MM.1S (cell line): ENCODE measurements at regions not wholly inside any gene's neighbourhood (a gene's known extent, or its start where the extent isn't known, plus 50 kb on each side); places are given as distances from the start of the nearest gene placed in this dataset.

Source experiments
- DNase-seq: peaks from one replicate; pipeline ENCODE4 v3.0.0-alpha.2; 2015
- H2AFZ ChIP-seq: fragments of 300-600 bp; sonication (generic); 2 replicates; pipeline ENCODE4 v1.6.0; 2016; ENCODE audit warnings: antibody characterized with exemption, low read length
- H3F3A ChIP-seq: fragments of 300-600 bp; sonication (generic); 2 replicates; pipeline ENCODE4 v1.6.1; 2016; ENCODE audit warnings: mild to moderate bottlenecking, antibody characterized with exemption, low read length, moderate library complexity, mixed read lengths; ENCODE audit not compliant: insufficient read depth
- H3K27ac ChIP-seq: fragments of 300-600 bp; sonication (generic); 2 replicates; pipeline ENCODE4 v1.5.1; 2016; ENCODE audit warnings: mild to moderate bottlenecking, low read length
- H3K27me3 ChIP-seq: fragments of 300-600 bp; sonication (generic); replicated peaks from 2 replicates; pipeline ENCODE4 v1.6.0; 2016; ENCODE audit warnings: low read length; ENCODE audit not compliant: insufficient read depth
- H3K36me3 ChIP-seq: fragments of 300-600 bp; sonication (generic); replicated peaks from 2 replicates; pipeline ENCODE4 v1.6.1; 2016; ENCODE audit warnings: mild to moderate bottlenecking, low read length, mixed read lengths; ENCODE audit not compliant: insufficient read depth
- H3K4me1 ChIP-seq: fragments of 300-600 bp; sonication (generic); 2 replicates; pipeline ENCODE4 v1.6.1; 2016; ENCODE audit warnings: low read length, mixed read lengths
- H3K4me2 ChIP-seq: fragments of 300-600 bp; sonication (generic); 2 replicates; pipeline ENCODE4 v1.6.0; 2016; ENCODE audit warnings: low read depth, low read length
- H3K4me3 ChIP-seq: fragments of 300-600 bp; sonication (generic); 2 replicates; pipeline ENCODE4 v1.5.1; 2016; ENCODE audit warnings: low read length, mixed read lengths
- H3K79me2 ChIP-seq: fragments of 300-600 bp; sonication (generic); 2 replicates; pipeline ENCODE4 v1.6.1; 2016; ENCODE audit warnings: mixed run types, low read length, mixed read lengths
- H3K9ac ChIP-seq: fragments of 300-600 bp; sonication (generic); 2 replicates; pipeline ENCODE4 v1.6.1; 2016; ENCODE audit warnings: low read length, mixed read lengths
- H3K9me2 ChIP-seq: fragments of 300-600 bp; sonication (generic); replicated peaks from 2 replicates; pipeline ENCODE4 v1.6.1; 2016; ENCODE audit warnings: mild to moderate bottlenecking, low read length, mixed read lengths; ENCODE audit not compliant: insufficient read depth
- H3K9me3 ChIP-seq: fragments of 300-600 bp; sonication (generic); replicated peaks from 2 replicates; pipeline ENCODE4 v1.6.1; 2016; ENCODE audit warnings: mild to moderate bottlenecking, low read length, mixed read lengths; ENCODE audit not compliant: insufficient read depth
- H4K20me1 ChIP-seq: fragments of 300-600 bp; sonication (generic); 2 replicates; pipeline ENCODE4 v1.6.1; 2016; ENCODE audit warnings: mild to moderate bottlenecking, low read length, moderate library complexity, mixed read lengths; ENCODE audit not compliant: insufficient read depth
- EZH2 ChIP-seq: fragments of 300-600 bp; sonication (generic); optimal IDR thresholded peaks from 2 replicates; pipeline ENCODE3; 2017; ENCODE audit warnings: low read depth, mild to moderate bottlenecking, antibody characterized with exemption, low read length, mixed read lengths
- EZH2phosphoT487 ChIP-seq: fragments of 300-600 bp; sonication (generic); IDR thresholded peaks from 2 replicates; pipeline ENCODE4 v1.6.1; 2018; ENCODE audit warnings: antibody characterized with exemption, low read length
- TF ChIP-seq, protein P1 (sequence below): fragments of 300-600 bp; sonication (generic); IDR thresholded peaks from 2 replicates; pipeline ENCODE4 v1.5.1; 2016; ENCODE audit warnings: antibody characterized with exemption, low read length, mixed read lengths

DNA sequence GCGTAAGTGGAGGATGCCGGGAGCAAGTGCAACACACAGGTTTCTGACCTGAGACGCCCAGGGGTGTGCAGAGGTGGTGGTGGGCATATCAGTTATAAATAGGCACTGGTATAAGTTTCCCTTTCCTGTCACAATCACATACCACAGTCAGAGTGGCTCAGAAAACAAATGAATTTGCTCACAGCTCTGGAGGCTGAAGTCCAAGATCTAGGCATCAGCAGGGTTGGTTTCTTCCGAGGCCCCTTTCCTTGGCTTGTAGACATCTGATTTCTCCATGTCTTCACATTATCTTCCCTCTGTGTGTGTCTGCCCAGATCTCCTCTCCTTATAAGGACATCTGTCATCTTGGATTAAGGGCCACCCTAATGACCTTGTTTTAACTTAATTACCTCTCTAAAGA is 250.5 kb upstream of the TNRC6C start:
- Histone ChIP-seq H3K27ac (no peak overlapping the region), H2AFZ (no peak overlapping the region), H3K79me2 (no peaks in the 10 kb centered on the region), H3K4me2 (no peak overlapping the region), H3K9me3 (no peaks in the 10 kb centered on the region), H3K9ac (no peak overlapping the region), H3K9me2 (no peaks in the 10 kb centered on the region), H3K27me3 (no peaks in the 10 kb centered on the region), H3K36me3 (no peaks in the 10 kb centered on the region), H3K4me3 (no peak overlapping the region), H3K4me1 (no peaks in the 10 kb centered on the region), H3F3A (no peaks in the 10 kb centered on the region), H4K20me1 (no peaks in the 10 kb centered on the region)
- no peak for TF ChIP-seq EZH2
- TF ChIP-seq, protein P1, sequence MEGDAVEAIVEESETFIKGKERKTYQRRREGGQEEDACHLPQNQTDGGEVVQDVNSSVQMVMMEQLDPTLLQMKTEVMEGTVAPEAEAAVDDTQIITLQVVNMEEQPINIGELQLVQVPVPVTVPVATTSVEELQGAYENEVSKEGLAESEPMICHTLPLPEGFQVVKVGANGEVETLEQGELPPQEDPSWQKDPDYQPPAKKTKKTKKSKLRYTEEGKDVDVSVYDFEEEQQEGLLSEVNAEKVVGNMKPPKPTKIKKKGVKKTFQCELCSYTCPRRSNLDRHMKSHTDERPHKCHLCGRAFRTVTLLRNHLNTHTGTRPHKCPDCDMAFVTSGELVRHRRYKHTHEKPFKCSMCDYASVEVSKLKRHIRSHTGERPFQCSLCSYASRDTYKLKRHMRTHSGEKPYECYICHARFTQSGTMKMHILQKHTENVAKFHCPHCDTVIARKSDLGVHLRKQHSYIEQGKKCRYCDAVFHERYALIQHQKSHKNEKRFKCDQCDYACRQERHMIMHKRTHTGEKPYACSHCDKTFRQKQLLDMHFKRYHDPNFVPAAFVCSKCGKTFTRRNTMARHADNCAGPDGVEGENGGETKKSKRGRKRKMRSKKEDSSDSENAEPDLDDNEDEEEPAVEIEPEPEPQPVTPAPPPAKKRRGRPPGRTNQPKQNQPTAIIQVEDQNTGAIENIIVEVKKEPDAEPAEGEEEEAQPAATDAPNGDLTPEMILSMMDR = no peak
- TF ChIP-seq EZH2phosphoT487 = no peak
- no peak for DNase-seq

DNA sequence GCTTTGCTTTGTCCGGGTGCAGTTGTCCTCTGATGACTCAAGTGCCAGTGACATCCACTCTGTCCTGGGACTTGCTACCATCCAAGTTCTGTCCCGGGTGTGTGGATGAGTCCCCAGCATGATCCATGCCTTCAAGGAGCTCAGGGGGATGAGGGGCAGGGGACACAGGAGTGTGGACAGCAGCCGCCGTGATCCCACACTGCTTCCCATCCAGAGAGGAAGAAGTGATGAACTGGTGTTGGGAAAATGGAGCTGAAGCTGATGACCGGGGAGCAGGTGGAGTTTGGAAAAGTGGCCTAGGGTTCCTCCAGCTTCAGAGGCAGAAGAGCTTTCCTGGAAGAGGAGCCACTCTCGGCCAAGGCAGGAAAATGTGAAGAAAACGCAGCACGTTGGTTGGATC is 249.6 kb upstream of the TNRC6C start:
- Histone ChIP-seq H3K9me2 (no peaks in the 10 kb centered on the region), H3K27ac (no peak overlapping the region), H3K4me1 (no peaks in the 10 kb centered on the region), H3K36me3 (no peaks in the 10 kb centered on the region), H4K20me1 (no peaks in the 10 kb centered on the region), H3K4me2 (no peak overlapping the region), H3F3A (no peaks in the 10 kb centered on the region), H2AFZ (no peak overlapping the region), H3K4me3 (no peak overlapping the region), H3K9ac (no peak overlapping the region), H3K9me3 (no peaks in the 10 kb centered on the region), H3K79me2 (no peaks in the 10 kb centered on the region), H3K27me3 (no peaks in the 10 kb centered on the region)
- TF ChIP-seq, protein P1 = no peak
- TF ChIP-seq EZH2phosphoT487 (no peak), EZH2 (no peak)
- no peak for DNase-seq

GRCh38 chr17:77709594-77709993 is 248.9 kb upstream of the TNRC6C start:
- no peaks in the 10 kb centered on the region for H3K9me2 ChIP-seq
- no peak for DNase-seq
- no peak overlapping the region for H3K4me2 ChIP-seq
- H2AFZ ChIP-seq = no peak overlapping the region
- TF ChIP-seq EZH2 = no peak
- TF ChIP-seq, protein P1 = no peak
- TF ChIP-seq EZH2phosphoT487 = no peak
- H3K4me3 ChIP-seq = no peak overlapping the region
- H3K9ac ChIP-seq = no peak overlapping the region
- no peak overlapping the region for H3K27ac ChIP-seq
- H3K79me2 ChIP-seq = no peaks in the 10 kb centered on the region
- no peaks in the 10 kb centered on the region for H4K20me1 ChIP-seq
- no peaks in the 10 kb centered on the region for H3F3A ChIP-seq
- H3K9me3 ChIP-seq = no peaks in the 10 kb centered on the region
- H3K36me3 ChIP-seq = no peaks in the 10 kb centered on the region
- H3K27me3 ChIP-seq = no peaks in the 10 kb centered on the region
- no peaks in the 10 kb centered on the region for H3K4me1 ChIP-seq

DNA sequence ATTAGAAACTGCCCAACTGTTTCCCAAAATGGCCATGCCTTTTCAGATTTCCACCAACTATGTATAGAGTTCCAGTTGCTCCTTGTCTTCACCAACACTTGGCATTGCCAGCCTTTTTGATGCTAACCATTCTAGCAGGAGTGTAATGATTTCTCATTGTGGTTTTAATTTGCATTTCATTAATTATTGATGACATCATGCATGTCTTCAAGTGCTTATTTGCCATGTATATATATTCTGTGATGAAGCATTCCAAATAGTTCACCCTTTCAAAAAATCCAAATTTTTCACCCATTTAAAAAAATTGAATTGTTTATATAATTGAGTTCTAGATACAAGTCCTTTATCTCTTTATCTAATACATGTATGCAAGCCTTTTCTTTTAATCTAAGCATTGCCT is 245.9 kb upstream of the TNRC6C start:
- Histone ChIP-seq H3K4me3 (no peak overlapping the region), H3K79me2 (no peaks in the 10 kb centered on the region), H3F3A (no peaks in the 10 kb centered on the region), H3K9me2 (no peaks in the 10 kb centered on the region), H3K9me3 (no peaks in the 10 kb centered on the region), H4K20me1 (no peaks in the 10 kb centered on the region), H3K9ac (no peak overlapping the region), H3K27ac (no peak overlapping the region), H3K36me3 (no peaks in the 10 kb centered on the region), H3K27me3 (no peaks in the 10 kb centered on the region), H3K4me2 (no peak overlapping the region), H3K4me1 (no peaks in the 10 kb centered on the region), H2AFZ (no peak overlapping the region)
- TF ChIP-seq EZH2phosphoT487 = no peak
- TF ChIP-seq, protein P1 = no peak
- no peak for DNase-seq
